ENCODE measurements at regions not wholly inside any gene's neighbourhood (a gene's known extent, or its start where the extent isn't known, plus 50 kb on each side); places are given as distances from the start of the nearest gene placed in this dataset.

DNA sequence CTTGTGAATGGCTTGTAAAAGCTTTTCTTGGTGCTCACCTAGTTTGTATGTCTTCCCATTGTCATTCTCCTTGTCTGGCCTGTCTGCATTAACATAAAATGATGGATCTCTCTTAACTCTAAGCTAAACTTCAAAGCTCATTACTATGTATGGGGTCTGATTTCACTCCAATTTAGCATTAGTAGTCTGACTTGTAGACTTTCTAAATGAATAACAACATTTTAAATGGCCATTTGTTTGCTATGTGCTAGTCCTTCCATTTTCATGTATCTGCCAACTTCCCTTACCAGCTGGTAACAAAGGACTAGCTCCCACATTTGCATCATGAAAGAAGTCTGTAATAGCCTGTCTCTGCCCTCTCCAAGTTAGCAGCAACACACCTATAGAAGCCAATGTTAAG is 324.2 kb upstream of the RGPD4 start:
- no peak for TF ChIP-seq POLR2A (IDR thresholded peaks at IDR 0.05)
- TF ChIP-seq CTCF (IDR thresholded peaks at IDR 0.05) = no peak
